Stomach (tissue), 8 donors: ENCODE measurements at regions not wholly inside any gene's neighbourhood (a gene's known extent, or its start where the extent isn't known, plus 50 kb on each side); places are given as distances from the start of the nearest gene placed in this dataset.

Experiments used
- DNase-seq, 2 donors: peaks; one replicate each; pipeline versions ENCODE4 v3.0.0 to v3.0.0-alpha.2; 2013 to 2019
- H3K27ac ChIP-seq, 5 donors: fragments of 200-600 bp in 4 of 5; sonication (generic) in 4 of 5; one replicate each; pipeline ENCODE4 v1.5.1; 2013 to 2019; ENCODE audit warnings: mild to moderate bottlenecking in 1 of 5, moderate library complexity in 1 of 5
- H3K27me3 ChIP-seq, 3 donors: fragments of 200-600 bp; sonication (generic); one replicate each; pipeline ENCODE4 v1.5.1; 2017 to 2019; ENCODE audit warnings: mixed run types in 1 of 3
- H3K36me3 ChIP-seq, 4 donors: fragments of 200-600 bp; sonication (generic); 1 replicate in 3 of 4; 2 replicates in 1 of 4; pipeline ENCODE4 v1.5.1; 2016 to 2019
- H3K4me1 ChIP-seq, 4 donors: fragments of 200-600 bp; sonication (generic); one replicate each; pipeline ENCODE4 v1.5.1; 2016 to 2019
- H3K4me3 ChIP-seq, 4 donors: fragments of 200-600 bp; sonication (generic) in 3 of 4; one replicate each; pipeline ENCODE4 v1.5.1; 2016 to 2019; ENCODE audit warnings: mild to moderate bottlenecking in 1 of 4
- H3K9me3 ChIP-seq, 4 donors: fragments of 200-600 bp; sonication (generic); one replicate each; pipeline ENCODE4 v1.5.1; 2016 to 2019
- EP300 ChIP-seq: sonication (generic); formaldehyde crosslinking; IDR thresholded peaks from one replicate; pipeline ENCODE4 v1.6.1; 2017; ENCODE audit warnings: antibody characterized with exemption
- POLR2A ChIP-seq, 4 donors: fragments of 450-650 bp; IDR thresholded peaks; one replicate each; pipeline ENCODE4 v1.6.1; 2016; ENCODE audit warnings: antibody characterized with exemption in 4 of 4, control low read depth in 2 of 4, mild to moderate bottlenecking in 1 of 4, moderate library complexity in 1 of 4
- POLR2AphosphoS5 ChIP-seq, 3 donors: sonication (generic); formaldehyde crosslinking; IDR thresholded peaks; one replicate each; pipeline ENCODE4 v1.6.1; 2016; ENCODE audit warnings: antibody characterized with exemption in 3 of 3
- WGBS, 5 donors: extraction: QIAGEN DNeasy Blood & Tissue Kit in 3 of 5; methylation state at CpG; one replicate each; pipeline versions ENCODE4 v1.1.5 to v1.1.7; 2013 to 2018; 5-methylcytosine and 5-hydroxymethylcytosine counted together
- intact Hi-C: fragments of 100-400 bp; cut with DNase I; formaldehyde crosslinking; loops from one replicate; pipeline ENCODE4 v1.15.1; 2023; ENCODE audit warnings: low total_unique reads
- TF ChIP-seq, protein P1 (sequence below), 7 experiments: fragments of 450-650 bp in 4 of 7; fragments of 200-600 bp in 3 of 7; sonication (generic) in 3 of 7; IDR thresholded peaks; one replicate each; pipeline ENCODE4 v1.5.1; 2016 to 2019; ENCODE audit warnings: antibody characterized with exemption in 7 of 7, control low read depth in 2 of 7, mild to moderate bottlenecking in 1 of 7
- donor health status: healthy with polysubstance abuse.
- donor health status: Bipolar disorder and iron deficiency.
- donor health status: healthy.

- TF ChIP-seq POLR2A (IDR thresholded peaks at IDR 0.05) (no peak), EP300 (no peak), POLR2AphosphoS5 (IDR thresholded peaks at IDR 0.05) (no peak)
- TF ChIP-seq, protein P1, sequence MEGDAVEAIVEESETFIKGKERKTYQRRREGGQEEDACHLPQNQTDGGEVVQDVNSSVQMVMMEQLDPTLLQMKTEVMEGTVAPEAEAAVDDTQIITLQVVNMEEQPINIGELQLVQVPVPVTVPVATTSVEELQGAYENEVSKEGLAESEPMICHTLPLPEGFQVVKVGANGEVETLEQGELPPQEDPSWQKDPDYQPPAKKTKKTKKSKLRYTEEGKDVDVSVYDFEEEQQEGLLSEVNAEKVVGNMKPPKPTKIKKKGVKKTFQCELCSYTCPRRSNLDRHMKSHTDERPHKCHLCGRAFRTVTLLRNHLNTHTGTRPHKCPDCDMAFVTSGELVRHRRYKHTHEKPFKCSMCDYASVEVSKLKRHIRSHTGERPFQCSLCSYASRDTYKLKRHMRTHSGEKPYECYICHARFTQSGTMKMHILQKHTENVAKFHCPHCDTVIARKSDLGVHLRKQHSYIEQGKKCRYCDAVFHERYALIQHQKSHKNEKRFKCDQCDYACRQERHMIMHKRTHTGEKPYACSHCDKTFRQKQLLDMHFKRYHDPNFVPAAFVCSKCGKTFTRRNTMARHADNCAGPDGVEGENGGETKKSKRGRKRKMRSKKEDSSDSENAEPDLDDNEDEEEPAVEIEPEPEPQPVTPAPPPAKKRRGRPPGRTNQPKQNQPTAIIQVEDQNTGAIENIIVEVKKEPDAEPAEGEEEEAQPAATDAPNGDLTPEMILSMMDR (IDR thresholded peaks at IDR 0.05): no peak
- 72 to 84% (median 81%) methylated on average over 5 of the region's 5 CpGs for WGBS, 5 donors
- no peak for DNase-seq
- peaks cover 0 to 9% (median 5%) of the 10 kb centered on the region in 4 donors for H3K9me3 ChIP-seq
- H3K36me3 ChIP-seq: no peaks in the 10 kb centered on the region
- intact Hi-C loops: no loop called here
- no peak overlapping the region for H3K4me3 ChIP-seq
- H3K27ac ChIP-seq: no peak overlapping the region
- H3K4me1 ChIP-seq: no peaks in the 10 kb centered on the region
- peaks cover 0 to 5% (median 0%) of the 10 kb centered on the region in 3 donors for H3K27me3 ChIP-seq
Measured at GRCh38 chr17:65415991-65416390, 145.5 kb downstream of the AXIN2 start.

GRCh38 chr17:65413390-65413789, 148.1 kb downstream of the AXIN2 start:
- Histone ChIP-seq H3K4me1 (no peaks in the 10 kb centered on the region), H3K4me3 (no peak overlapping the region), H3K36me3 (no peaks in the 10 kb centered on the region), H3K9me3 (peaks cover 0 to 9% (median 5%) of the 10 kb centered on the region in 4 donors), H3K27ac (no peak overlapping the region), H3K27me3 (peaks cover 0 to 5% (median 0%) of the 10 kb centered on the region in 3 donors)
- intact Hi-C loops: no loop called here
- TF ChIP-seq, protein P1 (IDR thresholded peaks at IDR 0.05): no peak
- TF ChIP-seq EP300 (no peak), POLR2AphosphoS5 (IDR thresholded peaks at IDR 0.05) (no peak), POLR2A (IDR thresholded peaks at IDR 0.05) (no peak)
- 83 to 90% (median 87%) methylated on average over 2 of the region's 2 CpGs for WGBS, 5 donors
- DNase-seq: no peak

DNA sequence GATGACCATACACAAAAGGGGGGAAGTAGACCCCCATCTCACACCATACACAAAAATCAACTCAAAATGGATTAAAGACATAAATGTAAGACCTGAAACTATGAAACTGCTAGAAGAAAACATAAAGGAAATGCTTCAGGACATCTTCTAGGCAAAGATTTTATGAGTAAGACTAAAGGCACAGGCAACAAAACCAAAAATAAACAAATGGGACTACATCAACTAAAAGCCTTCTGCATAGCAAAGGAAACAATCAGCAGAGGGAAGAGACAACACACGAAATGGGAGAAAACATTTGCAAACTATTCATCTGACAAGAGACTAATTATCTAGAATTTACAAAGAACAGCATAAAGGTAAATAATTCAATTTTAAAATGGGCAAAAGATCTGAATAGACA, 152.1 kb downstream of the AXIN2 start:
- no peak overlapping the region for H3K27ac ChIP-seq
- no peaks in the 10 kb centered on the region for H3K27me3 ChIP-seq
- H3K4me3 ChIP-seq: no peak overlapping the region
- TF ChIP-seq POLR2A (IDR thresholded peaks at IDR 0.05): no peak
- TF ChIP-seq, protein P1 (IDR thresholded peaks at IDR 0.05): no peak
- TF ChIP-seq EP300: no peak
- TF ChIP-seq POLR2AphosphoS5 (IDR thresholded peaks at IDR 0.05): no peak
- 26 to 53% (median 40%) methylated on average over 1 of the region's 1 CpG for WGBS, 5 donors
- no peaks in the 10 kb centered on the region for H3K4me1 ChIP-seq
- no peaks in the 10 kb centered on the region for H3K36me3 ChIP-seq
- H3K9me3 ChIP-seq: peaks cover 0 to 9% (median 5%) of the 10 kb centered on the region in 4 donors
- intact Hi-C loops: no loop called here
- no peak for DNase-seq

- TF ChIP-seq POLR2A (IDR thresholded peaks at IDR 0.05): no peak
- TF ChIP-seq EP300: no peak
- TF ChIP-seq POLR2AphosphoS5 (IDR thresholded peaks at IDR 0.05): no peak
- TF ChIP-seq, protein P1 (IDR thresholded peaks at IDR 0.05): no peak
- WGBS, 5 donors: 97 to 100% (median 99%) methylated on average over 2 of the region's 2 CpGs
- H3K27me3 ChIP-seq: peaks cover 0 to 6% (median 0%) of the 10 kb centered on the region in 3 donors
Measured at GRCh38 chr17:65408050-65408449, 153.4 kb downstream of the AXIN2 start.

More at GRCh38 chr17:65408050-65408449, 153.4 kb downstream of the AXIN2 start:
- H3K36me3 ChIP-seq: no peaks in the 10 kb centered on the region
- H3K4me3 ChIP-seq: no peak overlapping the region
- peaks cover 0 to 9% (median 5%) of the 10 kb centered on the region in 4 donors for H3K9me3 ChIP-seq
- no peaks in the 10 kb centered on the region for H3K4me1 ChIP-seq
- no peak for DNase-seq
- H3K27ac ChIP-seq: no peak overlapping the region
- intact Hi-C loops: no loop called here
